ENCODE measurements at regions not wholly inside any gene's neighbourhood (a gene's known extent, or its start where the extent isn't known, plus 50 kb on each side); places are given as distances from the start of the nearest gene placed in this dataset.

- Histone ChIP-seq H3K27ac (ENCODE audit: low read depth, low read length) (no peak overlapping the region), H2AFZ (ENCODE audit: low read depth, low read length, poor library complexity, severe bottlenecking) (no peak overlapping the region), H4K20me1 (ENCODE audit: insufficient read depth) (no peaks in the 10 kb centered on the region), H3K36me3 (ENCODE audit: control insufficient read depth in 1 of 2, insufficient read depth in 2 of 2, low read length in 2 of 2) (no peaks in the 10 kb centered on the region), H3K4me3 (replicated peaks in 1 of 2; ENCODE audit: low read depth in 1 of 2, low read length in 2 of 2) (no peak overlapping the region), H3K27me3 (ENCODE audit: insufficient read depth, low read length) (no peaks in the 10 kb centered on the region), H3K79me2 (ENCODE audit: insufficient read depth, low read length) (no peaks in the 10 kb centered on the region), H3K9me3 (ENCODE audit: control insufficient read depth in 1 of 2, insufficient read depth in 1 of 2, low read depth in 1 of 2, low read length in 2 of 2) (no peaks in the 10 kb centered on the region), H3K9me2 (ENCODE audit: insufficient read depth) (no peaks in the 10 kb centered on the region), H3K4me2 (ENCODE audit: low read length) (no peak overlapping the region), H3K9ac (ENCODE audit: low read length) (no peak overlapping the region), H3K4me1 (ENCODE audit: control insufficient read depth in 1 of 2, insufficient read depth in 2 of 2, low read length in 2 of 2) (no peaks in the 10 kb centered on the region)
- DNase-seq (ENCODE audit: low read depth, low spot score) (no peak), ATAC-seq (no peak)
- ChIA-PET CTCF (no interaction called here), RAD21 (ENCODE audit: low non-redundant PET in 1 of 2, low total read pairs in 2 of 2, uncharacterized antibody in 2 of 2, unreplicated experiment in 2 of 2) (no interaction called here), POLR2A (no interaction called here)
- intact Hi-C loops (cut with micrococcal nuclease), result no loop called here
- BruUV-seq (replicated peaks), result no TSS peak
- TF ChIP-seq EGR1 (IDR thresholded peaks at IDR 0.05; ENCODE audit: low read depth), result no peak
- no peak for TF ChIP-seq SIN3A (IDR thresholded peaks at IDR 0.05; ENCODE audit: low read depth)
- no peak for TF ChIP-seq POLR2AphosphoS5 (IDR thresholded peaks at IDR 0.05; ENCODE audit: low read depth, low read length)
- no peak for TF ChIP-seq FOSL1 (IDR thresholded peaks at IDR 0.05; ENCODE audit: low read depth)
- no peak for TF ChIP-seq POLR2A (IDR thresholded peaks at IDR 0.05; ENCODE audit: borderline replicate concordance, extremely low read depth, insufficient read depth, insufficient read length)
- no peak for TF ChIP-seq REST (IDR thresholded peaks at IDR 0.05; ENCODE audit: low read depth)
- TF ChIP-seq ELF1 (IDR thresholded peaks at IDR 0.05; ENCODE audit: borderline replicate concordance, low read depth), result no peak
- no peak for TF ChIP-seq CTCF (IDR thresholded peaks at IDR 0.05 in 2 of 3, conservative IDR thresholded peaks at IDR 0.05 in 1 of 3; ENCODE audit: borderline replicate concordance in 1 of 3, insufficient read depth in 1 of 3, low read depth in 2 of 3, low read length in 2 of 3)
- TF ChIP-seq TCF7L2 (IDR thresholded peaks at IDR 0.05; ENCODE audit: borderline replicate concordance, extremely low read depth, insufficient read depth, insufficient read length), result no peak
These were observed 96.7 kb upstream of the TMEM26 start for GRCh38 chr10:61549861-61550260.

Data from HCT116 (cell line).